Osteoblast (primary cell): ENCODE measurements at regions not wholly inside any gene's neighbourhood (a gene's known extent, or its start where the extent isn't known, plus 50 kb on each side); places are given as distances from the start of the nearest gene placed in this dataset.

ENCODE experiments used
- DNase-seq: peaks from one replicate; pipeline ENCODE4 v3.0.0; 2011; ENCODE audit warnings: low spot score, mixed read lengths; ENCODE audit not compliant: insufficient read length; ENCODE audit errors: missing footprints
- H2AFZ ChIP-seq: 2 replicates; pipeline ENCODE4 v1.6.0; 2011; ENCODE audit warnings: mild to moderate bottlenecking, low read length
- H3K27ac ChIP-seq: 2 replicates; pipeline ENCODE4 v1.5.1; 2011; ENCODE audit warnings: mild to moderate bottlenecking, low read depth, low read length, moderate library complexity
- H3K27me3 ChIP-seq: 2 replicates; pipeline ENCODE4 v1.6.0; 2012; ENCODE audit warnings: mild to moderate bottlenecking, control low read depth, inconsistent platforms, low read length, moderate library complexity; ENCODE audit not compliant: insufficient read depth
- H3K36me3 ChIP-seq: 2 replicates; pipeline ENCODE4 v1.5.1; 2011; ENCODE audit warnings: mild to moderate bottlenecking, low read length, control low read depth, moderate library complexity; ENCODE audit not compliant: insufficient read depth
- H3K4me1 ChIP-seq: 2 replicates; pipeline ENCODE4 v1.5.1; 2011; ENCODE audit warnings: mild to moderate bottlenecking, low read length, control low read depth, moderate library complexity; ENCODE audit not compliant: insufficient read depth
- H3K4me2 ChIP-seq: 2 replicates; pipeline ENCODE4 v1.6.0; 2011; ENCODE audit warnings: mild to moderate bottlenecking, low read length; ENCODE audit not compliant: insufficient read depth
- H3K4me3 ChIP-seq: fragments of 200-600 bp; sonication (generic); 3 replicates; pipeline ENCODE4 v1.5.1; 2012; ENCODE audit warnings: mild to moderate bottlenecking, low read length, inconsistent platforms; ENCODE audit not compliant: insufficient read depth
- H3K79me2 ChIP-seq: 2 replicates; pipeline ENCODE4 v1.6.0; 2012; ENCODE audit warnings: mild to moderate bottlenecking, low read length, control low read depth, inconsistent platforms; ENCODE audit not compliant: insufficient read depth
- H3K9me3 ChIP-seq: 2 replicates; pipeline ENCODE4 v1.5.1; 2011; ENCODE audit warnings: low read depth, low read length, control low read depth
- H4K20me1 ChIP-seq: 2 replicates; pipeline ENCODE4 v1.6.0; 2012; ENCODE audit warnings: mild to moderate bottlenecking, low read length, control low read depth; ENCODE audit not compliant: insufficient read depth
- CTCF ChIP-seq: IDR thresholded peaks from 2 replicates; pipeline ENCODE4 v1.5.1; 2011; ENCODE audit warnings: mild to moderate bottlenecking, low read depth, low read length, moderate library complexity; ENCODE audit errors: extremely low read depth

- no peaks in the 10 kb centered on the region for H3K36me3 ChIP-seq
- H3K9me3 ChIP-seq: no peaks in the 10 kb centered on the region
- no peak for TF ChIP-seq CTCF
- peaks cover 14% of the 10 kb centered on the region for H3K4me1 ChIP-seq
- peaks cover 26% of the 10 kb centered on the region for H3K27me3 ChIP-seq
- no peak overlapping the region for H3K27ac ChIP-seq
- H2AFZ ChIP-seq: no peak overlapping the region
- no peak overlapping the region for H3K4me3 ChIP-seq
- no peaks in the 10 kb centered on the region for H3K79me2 ChIP-seq
- no peak overlapping the region for H3K4me2 ChIP-seq
- H4K20me1 ChIP-seq: no peaks in the 10 kb centered on the region
- DNase-seq: peak; percentile 81
Measured at GRCh38 chr1:10939654-10940450, 72.6 kb upstream of the TARDBP start.

GRCh38 chr1:10940451-10940804, 72.0 kb upstream of the TARDBP start:
- Histone ChIP-seq H4K20me1 (no peaks in the 10 kb centered on the region), H3K4me3 (no peak overlapping the region), H2AFZ (no peak overlapping the region), H3K79me2 (no peaks in the 10 kb centered on the region), H3K4me1 (peaks cover 14% of the 10 kb centered on the region), H3K27me3 (peaks cover 26% of the 10 kb centered on the region), H3K4me2 (no peak overlapping the region), H3K27ac (no peak overlapping the region), H3K36me3 (no peaks in the 10 kb centered on the region), H3K9me3 (no peaks in the 10 kb centered on the region)
- TF ChIP-seq CTCF: no peak
- DNase-seq: peak; percentile 83

DNA sequence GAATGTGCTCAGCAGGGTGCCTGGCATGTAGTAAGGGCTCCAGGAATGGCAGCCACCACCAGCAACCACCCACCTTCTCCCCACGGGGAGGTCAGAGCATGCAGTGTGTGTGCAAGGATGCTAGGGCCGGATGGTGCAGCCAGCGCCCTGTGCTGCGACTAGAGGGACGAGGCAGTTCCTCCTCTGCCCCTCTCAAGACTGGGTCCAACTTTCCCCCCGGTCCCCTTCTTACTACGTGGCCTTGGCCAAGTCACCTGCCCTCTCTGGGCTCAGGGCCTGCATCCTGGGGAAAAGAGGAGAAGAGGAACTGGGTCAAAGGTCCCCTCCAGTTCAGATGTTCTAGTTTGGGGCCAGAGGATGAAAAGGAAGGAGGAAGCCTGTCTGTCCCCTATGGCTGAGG, 71.6 kb upstream of the TARDBP start:
- H3K4me3 ChIP-seq: no peak overlapping the region
- H3K4me1 ChIP-seq: peaks cover 14% of the 10 kb centered on the region
- no peak overlapping the region for H3K4me2 ChIP-seq
- no peaks in the 10 kb centered on the region for H3K79me2 ChIP-seq
- H4K20me1 ChIP-seq: no peaks in the 10 kb centered on the region
- no peak overlapping the region for H2AFZ ChIP-seq
- H3K27ac ChIP-seq: no peak overlapping the region
- peaks cover 26% of the 10 kb centered on the region for H3K27me3 ChIP-seq
- no peak for DNase-seq
- no peaks in the 10 kb centered on the region for H3K9me3 ChIP-seq
- no peak for TF ChIP-seq CTCF
- no peaks in the 10 kb centered on the region for H3K36me3 ChIP-seq

GRCh38 chr1:10941891-10942541, 70.4 kb upstream of the TARDBP start:
- DNase-seq: peak; percentile 98
- Histone ChIP-seq H3K27ac (no peak overlapping the region), H3K79me2 (no peaks in the 10 kb centered on the region), H3K36me3 (no peaks in the 10 kb centered on the region), H3K4me1 (peaks cover 14% of the 10 kb centered on the region), H3K9me3 (no peaks in the 10 kb centered on the region), H3K4me3 (peak overlapping the region; percentile 49), H4K20me1 (no peaks in the 10 kb centered on the region), H2AFZ (no peak overlapping the region), H3K4me2 (peak overlapping the region; percentile 54), H3K27me3 (peaks cover 26% of the 10 kb centered on the region)
- peak; percentile 86 for TF ChIP-seq CTCF
